Gastroesophageal sphincter (tissue), 3 donors: ENCODE measurements at regions not wholly inside any gene's neighbourhood (a gene's known extent, or its start where the extent isn't known, plus 50 kb on each side); places are given as distances from the start of the nearest gene placed in this dataset.

Experiments used
- EP300 ChIP-seq: sonication (generic); formaldehyde crosslinking; IDR thresholded peaks from one replicate; pipeline ENCODE4 v1.6.1; 2017; ENCODE audit warnings: antibody characterized with exemption, mild to moderate bottlenecking
- TF ChIP-seq, protein P1 (sequence below), 4 experiments: fragments of 200-600 bp in 2 of 4; fragments of 450-650 bp in 2 of 4; sonication (generic) in 1 of 4; IDR thresholded peaks; one replicate each; pipeline ENCODE4 v1.5.1; 2017 to 2019; ENCODE audit warnings: antibody characterized with exemption in 4 of 4, mild to moderate bottlenecking in 2 of 4, moderate library complexity in 2 of 4

DNA sequence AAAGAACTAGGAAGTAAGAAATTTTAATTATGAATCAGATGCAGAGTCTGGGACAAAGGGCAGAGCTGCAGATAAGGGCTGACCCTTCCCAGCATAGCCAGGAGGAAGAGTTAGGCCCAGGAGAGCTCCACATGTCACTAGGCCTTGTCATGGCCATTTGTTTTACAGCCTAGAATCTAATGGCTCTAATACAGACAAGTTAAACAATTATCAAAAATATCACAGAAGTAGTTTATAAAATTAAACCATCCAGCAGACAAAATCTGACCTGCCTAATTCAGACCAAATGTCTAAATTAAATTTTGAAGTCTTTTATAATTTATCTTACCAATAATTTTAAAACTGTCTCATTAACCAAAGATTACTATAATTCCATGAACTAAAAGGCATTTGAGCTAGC is 1369.5 kb downstream of the CDH11 start:
- TF ChIP-seq, protein P1, sequence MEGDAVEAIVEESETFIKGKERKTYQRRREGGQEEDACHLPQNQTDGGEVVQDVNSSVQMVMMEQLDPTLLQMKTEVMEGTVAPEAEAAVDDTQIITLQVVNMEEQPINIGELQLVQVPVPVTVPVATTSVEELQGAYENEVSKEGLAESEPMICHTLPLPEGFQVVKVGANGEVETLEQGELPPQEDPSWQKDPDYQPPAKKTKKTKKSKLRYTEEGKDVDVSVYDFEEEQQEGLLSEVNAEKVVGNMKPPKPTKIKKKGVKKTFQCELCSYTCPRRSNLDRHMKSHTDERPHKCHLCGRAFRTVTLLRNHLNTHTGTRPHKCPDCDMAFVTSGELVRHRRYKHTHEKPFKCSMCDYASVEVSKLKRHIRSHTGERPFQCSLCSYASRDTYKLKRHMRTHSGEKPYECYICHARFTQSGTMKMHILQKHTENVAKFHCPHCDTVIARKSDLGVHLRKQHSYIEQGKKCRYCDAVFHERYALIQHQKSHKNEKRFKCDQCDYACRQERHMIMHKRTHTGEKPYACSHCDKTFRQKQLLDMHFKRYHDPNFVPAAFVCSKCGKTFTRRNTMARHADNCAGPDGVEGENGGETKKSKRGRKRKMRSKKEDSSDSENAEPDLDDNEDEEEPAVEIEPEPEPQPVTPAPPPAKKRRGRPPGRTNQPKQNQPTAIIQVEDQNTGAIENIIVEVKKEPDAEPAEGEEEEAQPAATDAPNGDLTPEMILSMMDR (IDR thresholded peaks at IDR 0.05): no peak
- no peak for TF ChIP-seq EP300
